Activated CD8-positive, alpha-beta T cell treated with anti-CD3 and anti-CD28 coated beads for 36 hours (primary cell): ENCODE measurements at regions not wholly inside any gene's neighbourhood (a gene's known extent, or its start where the extent isn't known, plus 50 kb on each side); places are given as distances from the start of the nearest gene placed in this dataset.

ENCODE experiments used
- ATAC-seq: fragments of 200-7000 bp; cut with Tn5 transposase; one replicate; pipeline ENCODE4 v1.10.0; 2021; ENCODE audit warnings: mild to moderate bottlenecking, moderate library complexity
- CTCF ChIA-PET: fragments of 350-600 bp; sonication (Branson Sonifier 250); formaldehyde crosslinking; loops from one replicate; lab custom pipeline; 2021; ENCODE audit warnings: antibody characterized with exemption; lab: Charles Lee
- POLR2A ChIA-PET: fragments of 350-600 bp; sonication (Branson Sonifier 250); formaldehyde crosslinking; loops from one replicate; lab custom pipeline; 2021; ENCODE audit warnings: antibody characterized with exemption; lab: Charles Lee
- DNase-seq: peaks from one replicate; pipeline ENCODE4 v3.0.0-alpha.2; 2020
- H3K27ac Mint-ChIP-seq: one replicate; pipeline ENCODE4 v1.8.0; 2021; ENCODE audit warnings: mild to moderate bottlenecking, mixed read lengths
- H3K27me3 Mint-ChIP-seq: one replicate; pipeline ENCODE4 v1.8.0; 2021; ENCODE audit warnings: mixed read lengths
- H3K36me3 Mint-ChIP-seq: one replicate; pipeline ENCODE4 v1.8.0; 2021; ENCODE audit warnings: low read depth, mixed read lengths
- H3K4me1 Mint-ChIP-seq: one replicate; pipeline ENCODE4 v1.8.0; 2021; ENCODE audit warnings: low read depth, mixed read lengths
- H3K4me3 Mint-ChIP-seq: one replicate; pipeline ENCODE4 v1.8.0; 2021; ENCODE audit warnings: mild to moderate bottlenecking, moderate library complexity, mixed read lengths
- H3K9me3 Mint-ChIP-seq: one replicate; pipeline ENCODE4 v1.8.0; 2021; ENCODE audit warnings: mixed read lengths
- intact Hi-C: fragments of 100-400 bp; cut with micrococcal nuclease; formaldehyde crosslinking; loops from one replicate; pipeline ENCODE4 v1.10.0; 2022
- TF ChIP-seq, protein P1 (sequence below): fragments of 200-600 bp; IDR thresholded peaks from one replicate; pipeline ENCODE4 v1.8.0; 2022; ENCODE audit warnings: antibody characterized with exemption, mild to moderate bottlenecking

DNA sequence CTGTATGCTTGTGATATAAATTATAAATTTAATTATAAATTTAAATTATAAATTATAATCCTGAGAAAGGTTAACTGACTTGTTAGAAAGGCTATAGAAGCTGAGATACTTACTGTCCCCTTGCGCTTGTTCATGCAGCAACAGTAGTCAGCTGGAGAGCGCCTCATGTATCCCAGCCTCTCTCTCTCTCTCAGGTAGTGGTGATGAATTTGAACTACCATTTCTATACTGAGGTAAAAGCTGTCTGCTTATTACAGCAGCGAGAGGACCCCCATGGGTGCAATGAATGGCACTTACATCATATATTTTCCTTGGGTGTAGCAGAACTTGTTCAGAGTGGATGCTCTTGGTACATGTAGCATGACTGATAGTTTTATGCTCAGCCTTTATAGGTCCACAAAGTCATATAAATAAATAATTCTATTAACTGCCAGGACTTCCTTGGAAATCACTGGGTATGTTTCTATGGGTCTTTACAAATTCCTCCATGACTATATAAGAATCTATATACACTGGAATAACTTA is 1308.7 kb downstream of the REEP3 start:
- Mint-ChIP-seq H3K27me3 (no peaks in the 10 kb centered on the region), H3K27ac (no peak overlapping the region), H3K36me3 (no peaks in the 10 kb centered on the region), H3K4me1 (no peaks in the 10 kb centered on the region), H3K4me3 (no peak overlapping the region), H3K9me3 (peaks cover 4% of the 10 kb centered on the region)
- ChIA-PET POLR2A (no interaction called here), CTCF (no interaction called here)
- intact Hi-C loops, result no loop called here
- TF ChIP-seq, protein P1, sequence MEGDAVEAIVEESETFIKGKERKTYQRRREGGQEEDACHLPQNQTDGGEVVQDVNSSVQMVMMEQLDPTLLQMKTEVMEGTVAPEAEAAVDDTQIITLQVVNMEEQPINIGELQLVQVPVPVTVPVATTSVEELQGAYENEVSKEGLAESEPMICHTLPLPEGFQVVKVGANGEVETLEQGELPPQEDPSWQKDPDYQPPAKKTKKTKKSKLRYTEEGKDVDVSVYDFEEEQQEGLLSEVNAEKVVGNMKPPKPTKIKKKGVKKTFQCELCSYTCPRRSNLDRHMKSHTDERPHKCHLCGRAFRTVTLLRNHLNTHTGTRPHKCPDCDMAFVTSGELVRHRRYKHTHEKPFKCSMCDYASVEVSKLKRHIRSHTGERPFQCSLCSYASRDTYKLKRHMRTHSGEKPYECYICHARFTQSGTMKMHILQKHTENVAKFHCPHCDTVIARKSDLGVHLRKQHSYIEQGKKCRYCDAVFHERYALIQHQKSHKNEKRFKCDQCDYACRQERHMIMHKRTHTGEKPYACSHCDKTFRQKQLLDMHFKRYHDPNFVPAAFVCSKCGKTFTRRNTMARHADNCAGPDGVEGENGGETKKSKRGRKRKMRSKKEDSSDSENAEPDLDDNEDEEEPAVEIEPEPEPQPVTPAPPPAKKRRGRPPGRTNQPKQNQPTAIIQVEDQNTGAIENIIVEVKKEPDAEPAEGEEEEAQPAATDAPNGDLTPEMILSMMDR, result no peak
- DNase-seq (no peak), ATAC-seq (no peak)

DNA sequence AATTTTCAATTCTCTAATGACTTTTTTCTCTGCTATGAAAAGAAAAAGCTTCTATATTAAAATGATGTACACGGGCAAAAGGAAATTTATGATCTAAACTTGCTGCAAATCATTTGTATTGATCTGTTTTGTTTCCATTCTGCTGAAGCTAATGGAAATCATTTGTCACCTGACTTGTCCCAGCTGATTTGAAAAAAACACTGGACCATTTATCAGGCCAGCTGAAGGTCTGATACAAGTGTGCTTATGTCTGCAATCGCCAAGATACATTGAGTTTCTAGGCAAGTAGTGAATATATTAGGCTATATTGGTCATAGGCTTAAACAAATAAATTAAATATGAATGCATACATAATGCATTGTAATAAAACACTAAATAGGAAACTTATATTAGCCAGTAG is 1309.7 kb downstream of the REEP3 start:
- Mint-ChIP-seq H3K36me3 (no peaks in the 10 kb centered on the region), H3K4me1 (no peaks in the 10 kb centered on the region), H3K27me3 (no peaks in the 10 kb centered on the region), H3K4me3 (no peak overlapping the region), H3K27ac (no peak overlapping the region), H3K9me3 (peaks cover 4% of the 10 kb centered on the region)
- intact Hi-C loops, result no loop called here
- CTCF ChIA-PET, result no interaction called here
- POLR2A ChIA-PET, result no interaction called here
- TF ChIP-seq, protein P1, result no peak
- no peak for ATAC-seq
- DNase-seq, result no peak

DNA sequence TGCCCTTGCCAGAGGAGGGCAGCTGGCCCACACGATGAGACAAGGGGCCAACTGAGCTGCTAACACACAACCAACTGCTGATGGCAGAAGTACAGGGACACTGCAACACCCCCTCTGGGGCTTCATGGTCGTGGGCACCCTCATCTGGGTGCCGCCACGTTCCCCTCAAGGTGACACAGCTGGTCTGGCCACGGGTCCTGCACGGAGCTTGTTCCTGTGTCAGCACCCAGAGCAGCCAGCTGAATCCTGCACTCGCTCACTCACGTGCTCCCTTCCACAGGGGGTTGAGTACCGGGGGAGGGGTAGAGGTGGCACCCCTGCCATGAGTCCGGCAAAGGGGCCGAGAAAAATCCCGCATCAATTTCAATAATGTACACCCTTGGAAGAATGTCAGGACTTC is 1319.1 kb downstream of the REEP3 start:
- no peak for DNase-seq
- H3K27ac Mint-ChIP-seq, result no peak overlapping the region
- TF ChIP-seq, protein P1, result no peak
- no peaks in the 10 kb centered on the region for H3K27me3 Mint-ChIP-seq
- H3K9me3 Mint-ChIP-seq, result peaks cover 9% of the 10 kb centered on the region
- ChIA-PET CTCF (no interaction called here), POLR2A (no interaction called here)
- H3K4me3 Mint-ChIP-seq, result no peak overlapping the region
- no peaks in the 10 kb centered on the region for H3K36me3 Mint-ChIP-seq
- ATAC-seq, result no peak
- H3K4me1 Mint-ChIP-seq, result no peaks in the 10 kb centered on the region
- intact Hi-C loops, result no loop called here

DNA sequence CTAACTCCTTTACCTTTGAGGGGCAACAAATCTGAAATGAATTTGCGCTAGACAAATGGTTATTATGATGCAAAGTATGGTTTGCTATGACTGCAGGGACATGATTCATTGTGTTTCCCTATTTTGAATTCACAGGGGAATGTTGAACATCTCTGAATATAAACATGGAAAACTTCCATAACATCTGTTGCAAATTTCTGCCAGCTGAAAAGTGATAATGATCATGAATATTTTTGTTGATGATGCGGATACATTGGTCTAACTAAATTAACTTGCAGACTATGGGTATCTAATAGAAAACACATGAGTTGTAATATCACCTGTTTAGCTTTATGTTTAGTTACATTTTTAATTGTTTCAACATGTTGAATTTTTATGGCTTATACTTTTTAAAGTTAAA is 1325.5 kb downstream of the REEP3 start:
- H3K27ac Mint-ChIP-seq, result no peak overlapping the region
- ChIA-PET POLR2A (no interaction called here), CTCF (no interaction called here)
- intact Hi-C loops, result no loop called here
- TF ChIP-seq, protein P1, result no peak
- H3K9me3 Mint-ChIP-seq, result peaks cover 3% of the 10 kb centered on the region
- no peak for DNase-seq
- no peak for ATAC-seq
- no peaks in the 10 kb centered on the region for H3K27me3 Mint-ChIP-seq
- H3K4me1 Mint-ChIP-seq, result no peaks in the 10 kb centered on the region
- H3K36me3 Mint-ChIP-seq, result no peaks in the 10 kb centered on the region
- no peak overlapping the region for H3K4me3 Mint-ChIP-seq

DNA sequence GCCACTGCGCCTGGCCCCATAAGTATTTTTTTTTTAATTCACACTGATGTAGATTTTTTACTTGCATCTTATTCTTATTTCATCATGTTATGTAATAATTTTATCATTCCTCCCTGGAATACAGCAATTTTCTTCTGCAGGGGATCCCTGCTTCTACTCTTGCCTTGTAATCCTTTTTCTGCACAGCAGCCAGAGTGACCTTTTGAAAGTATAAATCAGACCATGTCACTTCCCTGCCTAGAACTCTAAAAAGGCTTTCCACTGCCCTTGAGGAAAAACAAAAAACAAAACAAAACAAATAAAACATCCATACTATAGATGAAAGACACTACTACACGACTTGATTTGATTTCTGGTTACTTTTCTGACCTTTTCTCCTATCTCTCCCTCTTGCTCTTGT is 1334.7 kb downstream of the REEP3 start:
- TF ChIP-seq, protein P1, result no peak
- ChIA-PET POLR2A (no interaction called here), CTCF (no interaction called here)
- no peak overlapping the region for H3K4me3 Mint-ChIP-seq
- DNase-seq (no peak), ATAC-seq (no peak)
- intact Hi-C loops, result no loop called here
- H3K4me1 Mint-ChIP-seq, result no peaks in the 10 kb centered on the region
- H3K27me3 Mint-ChIP-seq, result no peaks in the 10 kb centered on the region
- no peaks in the 10 kb centered on the region for H3K36me3 Mint-ChIP-seq
- peaks cover 3% of the 10 kb centered on the region for H3K9me3 Mint-ChIP-seq
- no peak overlapping the region for H3K27ac Mint-ChIP-seq
